ENCODE measurements at regions not wholly inside any gene's neighbourhood (a gene's known extent, or its start where the extent isn't known, plus 50 kb on each side); places are given as distances from the start of the nearest gene placed in this dataset.

GRCh38 chr4:45317739-45318138 lies 591.4 kb upstream of the GNPDA2 start:
- TF ChIP-seq MAX (IDR thresholded peaks at IDR 0.05): no peak
- TF ChIP-seq E2F5 (CRISPR knock-in tag; conservative IDR thresholded peaks at IDR 0.05): no peak

Data from HepG2 (cell line).